ENCODE measurements at regions not wholly inside any gene's neighbourhood (a gene's known extent, or its start where the extent isn't known, plus 50 kb on each side); places are given as distances from the start of the nearest gene placed in this dataset.

DNA sequence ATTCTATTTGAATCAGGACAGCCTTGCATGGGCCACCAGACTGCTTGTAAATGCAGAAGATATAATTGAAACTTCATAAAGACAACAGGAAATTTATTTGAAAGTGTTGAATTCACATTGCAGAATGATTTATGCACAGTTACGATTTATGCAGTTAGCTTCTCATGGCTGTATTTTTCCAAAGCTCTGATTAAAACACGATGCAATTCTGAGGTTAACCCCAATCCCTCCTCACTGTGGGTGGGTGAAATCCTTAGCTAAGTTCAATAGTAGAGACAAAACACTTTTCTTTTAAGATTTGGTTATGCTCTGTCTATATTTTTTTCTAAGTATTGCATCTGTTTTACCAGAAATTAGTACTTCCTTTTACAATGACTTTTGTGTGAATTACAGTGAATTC, 728.8 kb upstream of the IGFBP3 start:
- TF ChIP-seq, protein P1, sequence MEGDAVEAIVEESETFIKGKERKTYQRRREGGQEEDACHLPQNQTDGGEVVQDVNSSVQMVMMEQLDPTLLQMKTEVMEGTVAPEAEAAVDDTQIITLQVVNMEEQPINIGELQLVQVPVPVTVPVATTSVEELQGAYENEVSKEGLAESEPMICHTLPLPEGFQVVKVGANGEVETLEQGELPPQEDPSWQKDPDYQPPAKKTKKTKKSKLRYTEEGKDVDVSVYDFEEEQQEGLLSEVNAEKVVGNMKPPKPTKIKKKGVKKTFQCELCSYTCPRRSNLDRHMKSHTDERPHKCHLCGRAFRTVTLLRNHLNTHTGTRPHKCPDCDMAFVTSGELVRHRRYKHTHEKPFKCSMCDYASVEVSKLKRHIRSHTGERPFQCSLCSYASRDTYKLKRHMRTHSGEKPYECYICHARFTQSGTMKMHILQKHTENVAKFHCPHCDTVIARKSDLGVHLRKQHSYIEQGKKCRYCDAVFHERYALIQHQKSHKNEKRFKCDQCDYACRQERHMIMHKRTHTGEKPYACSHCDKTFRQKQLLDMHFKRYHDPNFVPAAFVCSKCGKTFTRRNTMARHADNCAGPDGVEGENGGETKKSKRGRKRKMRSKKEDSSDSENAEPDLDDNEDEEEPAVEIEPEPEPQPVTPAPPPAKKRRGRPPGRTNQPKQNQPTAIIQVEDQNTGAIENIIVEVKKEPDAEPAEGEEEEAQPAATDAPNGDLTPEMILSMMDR (IDR thresholded peaks at IDR 0.05), result no peak
- no peak for TF ChIP-seq POLR2A (IDR thresholded peaks at IDR 0.05)
